DOHH2 (cell line): ENCODE measurements at regions not wholly inside any gene's neighbourhood (a gene's known extent, or its start where the extent isn't known, plus 50 kb on each side); places are given as distances from the start of the nearest gene placed in this dataset.

Experiments used
- EZH2phosphoT487 ChIP-seq: fragments of 200-600 bp; sonication (generic); IDR thresholded peaks from 2 replicates; pipeline ENCODE4 v1.6.1; 2017; ENCODE audit warnings: borderline replicate concordance, mild to moderate bottlenecking, antibody characterized with exemption, low read length, moderate library complexity, mixed read lengths
- TF ChIP-seq, protein P1 (sequence below): fragments of 200-600 bp; sonication (generic); IDR thresholded peaks from one replicate; pipeline ENCODE4 v1.5.1; 2014; ENCODE audit warnings: antibody characterized with exemption, mild to moderate bottlenecking, low read depth, low read length; ENCODE audit not compliant: poor library complexity, severe bottlenecking

DNA sequence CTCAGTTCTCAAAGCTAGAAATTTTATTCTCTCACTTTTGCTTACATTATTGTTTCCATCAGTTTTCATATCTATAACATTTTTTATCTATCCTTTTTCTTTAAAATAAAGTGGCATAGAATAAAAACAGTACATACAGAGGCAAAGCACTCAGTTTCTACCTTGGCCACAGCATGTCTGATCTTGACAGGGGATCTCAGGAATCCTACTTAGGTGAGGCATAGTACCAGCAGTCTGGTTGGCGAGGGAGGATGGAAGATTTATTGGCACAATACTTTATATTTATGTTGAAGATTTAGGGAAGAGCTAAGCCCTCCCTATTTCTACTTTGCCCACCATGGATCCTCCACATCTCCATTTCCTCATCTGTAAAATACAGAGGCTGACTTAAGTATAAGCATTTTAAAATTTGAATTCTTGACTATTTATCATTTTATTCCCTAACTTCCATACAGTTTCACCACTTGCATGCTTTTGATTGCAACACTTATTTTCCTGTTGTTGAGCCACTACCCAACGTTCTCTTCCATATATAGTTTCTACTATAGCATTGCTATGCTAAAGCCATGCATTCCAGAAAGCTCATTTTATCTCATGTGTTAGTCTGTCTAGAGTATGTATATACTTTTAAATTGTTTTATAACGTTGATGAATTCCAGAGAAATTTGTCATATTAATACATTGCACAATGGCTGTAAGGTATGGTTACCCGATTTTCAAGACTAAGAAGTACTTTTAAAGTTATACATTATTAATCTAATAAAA is 506.7 kb downstream of the KCTD12 start:
- TF ChIP-seq, protein P1, sequence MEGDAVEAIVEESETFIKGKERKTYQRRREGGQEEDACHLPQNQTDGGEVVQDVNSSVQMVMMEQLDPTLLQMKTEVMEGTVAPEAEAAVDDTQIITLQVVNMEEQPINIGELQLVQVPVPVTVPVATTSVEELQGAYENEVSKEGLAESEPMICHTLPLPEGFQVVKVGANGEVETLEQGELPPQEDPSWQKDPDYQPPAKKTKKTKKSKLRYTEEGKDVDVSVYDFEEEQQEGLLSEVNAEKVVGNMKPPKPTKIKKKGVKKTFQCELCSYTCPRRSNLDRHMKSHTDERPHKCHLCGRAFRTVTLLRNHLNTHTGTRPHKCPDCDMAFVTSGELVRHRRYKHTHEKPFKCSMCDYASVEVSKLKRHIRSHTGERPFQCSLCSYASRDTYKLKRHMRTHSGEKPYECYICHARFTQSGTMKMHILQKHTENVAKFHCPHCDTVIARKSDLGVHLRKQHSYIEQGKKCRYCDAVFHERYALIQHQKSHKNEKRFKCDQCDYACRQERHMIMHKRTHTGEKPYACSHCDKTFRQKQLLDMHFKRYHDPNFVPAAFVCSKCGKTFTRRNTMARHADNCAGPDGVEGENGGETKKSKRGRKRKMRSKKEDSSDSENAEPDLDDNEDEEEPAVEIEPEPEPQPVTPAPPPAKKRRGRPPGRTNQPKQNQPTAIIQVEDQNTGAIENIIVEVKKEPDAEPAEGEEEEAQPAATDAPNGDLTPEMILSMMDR, result no peak
- TF ChIP-seq EZH2phosphoT487, result no peak
